ENCODE measurements at regions not wholly inside any gene's neighbourhood (a gene's known extent, or its start where the extent isn't known, plus 50 kb on each side); places are given as distances from the start of the nearest gene placed in this dataset.

DNA sequence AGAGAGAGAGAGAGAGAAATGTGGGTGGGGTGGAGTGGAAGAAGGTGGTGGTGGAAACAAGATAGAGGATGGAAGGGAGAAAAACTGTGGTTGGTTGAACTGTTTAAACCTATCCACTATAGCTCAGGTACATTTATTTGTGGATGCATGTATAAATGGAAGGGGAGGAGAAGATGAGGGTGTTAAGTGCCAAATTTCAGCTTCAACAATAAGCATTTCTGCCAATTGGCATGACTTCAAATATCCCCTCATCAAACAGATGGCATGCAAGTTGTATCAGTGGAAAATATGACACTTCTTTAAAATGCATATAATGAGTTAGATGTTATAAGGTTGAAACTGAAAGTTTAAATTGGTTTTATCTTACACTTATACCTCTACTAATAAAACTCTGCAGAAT, 216.1 kb downstream of the LMBRD1 start:
- Mint-ChIP-seq H3K4me1 (peaks cover 11% of the 10 kb centered on the region), H3K27me3 (peaks cover 4% of the 10 kb centered on the region), H3K27ac (no peak overlapping the region), H3K4me3 (no peak overlapping the region), H3K9me3 (ENCODE audit: insufficient read depth) (no peaks in the 10 kb centered on the region)
- Histone ChIP-seq H3K27ac (ENCODE audit: low read length in 2 of 2) (no peak overlapping the region), H3K36me3 (replicated peaks in 1 of 2; ENCODE audit: control extremely low read depth in 1 of 2, control insufficient read depth in 1 of 2, extremely low read depth in 1 of 2, insufficient read depth in 2 of 2, low read length in 1 of 2) (no peaks in the 10 kb centered on the region), H3K4me1 (ENCODE audit: control insufficient read depth in 2 of 2, insufficient read depth in 2 of 2, low read length in 2 of 2) (peaks cover 4 to 6% of the 10 kb centered on the region in 2 donors), H2AFZ (ENCODE audit: insufficient read depth, low read depth, low read length, poor library complexity, severe bottlenecking) (no peak overlapping the region), H3K4me2 (replicated peaks; ENCODE audit: low read depth, low read length, poor library complexity, severe bottlenecking) (no peak overlapping the region), H3K79me2 (ENCODE audit: control insufficient read depth, insufficient read depth, low read length) (no peaks in the 10 kb centered on the region), H3K27me3 (replicated peaks in 1 of 4; ENCODE audit: control extremely low read depth in 1 of 4, control insufficient read depth in 3 of 4, insufficient read depth in 4 of 4, low read length in 3 of 4) (no peaks in the 10 kb centered on the region), H3K9me3 (ENCODE audit: control extremely low read depth in 1 of 3, control insufficient read depth in 2 of 3, insufficient read depth in 1 of 3, low read length in 2 of 3) (no peaks in the 10 kb centered on the region), H4K20me1 (ENCODE audit: control insufficient read depth, insufficient read depth, low read length, poor library complexity, severe bottlenecking) (no peaks in the 10 kb centered on the region), H3K4me3 (ENCODE audit: control extremely low read depth in 1 of 5, extremely low read depth in 1 of 5, insufficient read depth in 1 of 5, low read depth in 2 of 5, low read length in 4 of 5) (no peak overlapping the region), H3K9ac (ENCODE audit: low read length) (no peak overlapping the region)
- TF ChIP-seq EZH2 (IDR thresholded peaks at IDR 0.05; ENCODE audit: borderline replicate concordance, insufficient read depth, low read depth, low read length, poor library complexity, severe bottlenecking) (no peak), CTCF (IDR thresholded peaks at IDR 0.05) (no peak)
- ATAC-seq (ENCODE audit: low read depth), result no peak
- CTCF ChIA-PET, result no interaction called here
- POLR2A ChIA-PET, result no interaction called here
- intact Hi-C loops (cut with micrococcal nuclease), result no loop called here
- DNase-seq, result no peak

DNA sequence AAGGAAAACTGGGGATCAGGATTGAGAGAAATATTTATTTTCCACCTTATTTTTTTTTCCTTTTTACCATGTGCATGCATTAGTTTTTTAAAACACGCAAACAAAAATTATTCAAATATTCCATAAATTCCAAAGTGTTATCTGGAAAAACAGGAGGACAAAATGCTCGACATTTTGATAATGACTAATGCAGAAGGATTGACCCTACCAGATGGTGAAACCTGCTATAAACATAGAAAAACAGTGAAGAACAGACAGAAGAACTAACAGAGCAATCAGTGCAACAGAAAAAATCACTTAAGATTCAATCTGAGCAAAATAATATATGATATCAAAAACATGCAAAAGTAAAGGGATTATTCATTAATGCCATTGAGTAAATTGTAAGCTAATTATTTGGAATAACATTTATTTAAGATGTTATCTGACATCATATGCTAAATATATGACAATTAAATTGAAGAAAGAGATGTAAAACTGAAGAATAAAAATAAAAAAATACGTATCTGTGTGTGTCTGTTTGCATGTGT, 218.4 kb downstream of the LMBRD1 start:
- ATAC-seq (ENCODE audit: low read depth) (no peak), DNase-seq (no peak)
- Histone ChIP-seq H3K9ac (ENCODE audit: low read length) (no peak overlapping the region), H3K4me2 (replicated peaks; ENCODE audit: low read depth, low read length, poor library complexity, severe bottlenecking) (no peak overlapping the region), H3K9me3 (ENCODE audit: control extremely low read depth in 1 of 3, control insufficient read depth in 2 of 3, insufficient read depth in 1 of 3, low read length in 2 of 3) (no peaks in the 10 kb centered on the region), H3K36me3 (replicated peaks in 1 of 2; ENCODE audit: control extremely low read depth in 1 of 2, control insufficient read depth in 1 of 2, extremely low read depth in 1 of 2, insufficient read depth in 2 of 2, low read length in 1 of 2) (no peaks in the 10 kb centered on the region), H3K27me3 (replicated peaks in 1 of 4; ENCODE audit: control extremely low read depth in 1 of 4, control insufficient read depth in 3 of 4, insufficient read depth in 4 of 4, low read length in 3 of 4) (peaks cover 0 to 4% (median 0%) of the 10 kb centered on the region in 4 experiments), H2AFZ (ENCODE audit: insufficient read depth, low read depth, low read length, poor library complexity, severe bottlenecking) (no peak overlapping the region), H3K4me3 (ENCODE audit: control extremely low read depth in 1 of 5, extremely low read depth in 1 of 5, insufficient read depth in 1 of 5, low read depth in 2 of 5, low read length in 4 of 5) (no peak overlapping the region), H3K27ac (ENCODE audit: low read length in 2 of 2) (no peak overlapping the region), H4K20me1 (ENCODE audit: control insufficient read depth, insufficient read depth, low read length, poor library complexity, severe bottlenecking) (no peaks in the 10 kb centered on the region), H3K79me2 (ENCODE audit: control insufficient read depth, insufficient read depth, low read length) (no peaks in the 10 kb centered on the region), H3K4me1 (ENCODE audit: control insufficient read depth in 2 of 2, insufficient read depth in 2 of 2, low read length in 2 of 2) (no peaks in the 10 kb centered on the region)
- 80% methylated on average over 1 of the region's 3 CpGs for WGBS (ENCODE audit: insufficient coverage)
- ChIA-PET CTCF (no interaction called here), POLR2A (no interaction called here)
- Mint-ChIP-seq H3K9me3 (ENCODE audit: insufficient read depth) (no peaks in the 10 kb centered on the region), H3K27me3 (peaks cover 6% of the 10 kb centered on the region), H3K4me1 (no peaks in the 10 kb centered on the region), H3K4me3 (no peak overlapping the region), H3K27ac (no peak overlapping the region)
- TF ChIP-seq EZH2 (IDR thresholded peaks at IDR 0.05; ENCODE audit: borderline replicate concordance, insufficient read depth, low read depth, low read length, poor library complexity, severe bottlenecking), result no peak
- no peak for TF ChIP-seq CTCF (IDR thresholded peaks at IDR 0.05)
- intact Hi-C loops (cut with micrococcal nuclease), result no loop called here

Data from B cell (primary cell).